Inflammatory macrophage treated with lipopolysaccharide for 1 hour (primary cell): ENCODE measurements at regions not wholly inside any gene's neighbourhood (a gene's known extent, or its start where the extent isn't known, plus 50 kb on each side); places are given as distances from the start of the nearest gene placed in this dataset.

ENCODE experiments used
- DNase-seq, 2 donors: peaks; one replicate each; pipeline ENCODE4 v3.0.0-alpha.2; 2020 to 2022

GRCh38 chr5:98994611-98995010, 65.8 kb upstream of the CHD1 start:
- DNase-seq, result no peak

- no peak for DNase-seq
These were observed 64.7 kb upstream of the CHD1 start for GRCh38 chr5:98993512-98993911.

- no peak for DNase-seq
These were observed 63.7 kb upstream of the CHD1 start for GRCh38 chr5:98992552-98992951.

GRCh38 chr5:98989727-98990126, 60.9 kb upstream of the CHD1 start:
- peak; percentile 66 to 84 for DNase-seq

- no peak for DNase-seq
These were observed 57.8 kb upstream of the CHD1 start for GRCh38 chr5:98986587-98986986.

GRCh38 chr5:98982880-98983279, 54.1 kb upstream of the CHD1 start:
- DNase-seq, result no peak
